NT2/D1 (cell line): ENCODE measurements at regions not wholly inside any gene's neighbourhood (a gene's known extent, or its start where the extent isn't known, plus 50 kb on each side); places are given as distances from the start of the nearest gene placed in this dataset.

Experiments
- SUZ12 ChIP-seq: IDR thresholded peaks from 2 replicates; pipeline ENCODE4 v1.6.1; 2011; ENCODE audit not compliant: insufficient read length, insufficient read depth; ENCODE audit errors: extremely low read depth
- ZNF274 ChIP-seq: IDR thresholded peaks from 2 replicates; pipeline ENCODE4 v1.6.1; 2011; ENCODE audit warnings: mild to moderate bottlenecking, low read depth, low read length

- TF ChIP-seq ZNF274 (no peak), SUZ12 (no peak)
Observed at GRCh38 chr9:22343218-22343611, 103.4 kb upstream of the DMRTA1 start.
